HS-27A (cell line): ENCODE measurements at regions not wholly inside any gene's neighbourhood (a gene's known extent, or its start where the extent isn't known, plus 50 kb on each side); places are given as distances from the start of the nearest gene placed in this dataset.
"Not testable (repeated sequence)": the region's sequence is repeated elsewhere in the genome, so short reads cannot be mapped to it uniquely, and the experiment has no call there.

Experiments used
- DNase-seq: peaks from one replicate; pipeline ENCODE4 v3.0.0-alpha.2; 2012; ENCODE audit warnings: low read depth, missing footprints

- DNase-seq = no peak
Measured at GRCh38 chr2:44086629-44087028, 82.0 kb upstream of the PPM1B start.

DNA sequence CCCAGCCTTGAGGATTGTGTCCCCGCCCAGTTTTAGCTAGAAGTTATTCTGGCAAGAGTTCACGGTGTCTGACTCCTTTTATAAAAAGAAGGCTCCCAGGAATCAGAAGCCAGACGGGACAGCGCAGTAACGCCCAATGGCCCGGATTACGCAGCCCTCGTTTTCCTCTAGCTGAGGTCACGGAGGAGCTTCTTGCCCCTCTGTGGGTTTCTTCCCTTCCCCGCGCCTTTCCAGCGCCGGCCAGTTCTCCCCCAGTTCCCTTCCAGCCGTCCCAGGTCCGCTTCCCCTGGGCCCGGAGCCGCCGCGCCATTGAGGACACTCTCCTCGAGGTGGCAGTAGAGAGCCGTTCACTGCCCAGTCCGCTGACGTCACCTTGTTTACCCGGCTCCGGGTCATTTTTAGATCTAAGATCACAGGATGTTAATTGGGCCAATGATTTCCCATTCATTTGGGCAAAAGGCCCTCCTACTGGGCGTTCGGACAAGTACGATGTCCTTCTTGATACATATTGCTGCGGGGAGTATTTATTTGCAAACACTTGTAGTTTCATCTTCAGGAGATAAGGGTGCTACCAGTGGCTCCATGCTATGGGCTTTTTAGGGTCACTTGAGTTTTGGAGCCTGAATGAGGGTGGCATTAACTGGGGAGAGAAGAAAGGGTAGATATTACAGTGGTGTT, 81.5 kb upstream of the PPM1B start:
- peak; percentile 62 for DNase-seq

- DNase-seq = no peak
Measured at GRCh38 chr2:44087714-44088092, 81.0 kb upstream of the PPM1B start.

GRCh38 chr2:44092519-44092918, 76.2 kb upstream of the PPM1B start:
- DNase-seq = not testable (repeated sequence)

- DNase-seq = no peak
Measured at GRCh38 chr2:44093970-44094369, 74.7 kb upstream of the PPM1B start.

GRCh38 chr2:44097322-44097907, 71.3 kb upstream of the PPM1B start:
- DNase-seq = no peak

GRCh38 chr2:44098050-44098449, 70.6 kb upstream of the PPM1B start:
- DNase-seq = no peak

DNA sequence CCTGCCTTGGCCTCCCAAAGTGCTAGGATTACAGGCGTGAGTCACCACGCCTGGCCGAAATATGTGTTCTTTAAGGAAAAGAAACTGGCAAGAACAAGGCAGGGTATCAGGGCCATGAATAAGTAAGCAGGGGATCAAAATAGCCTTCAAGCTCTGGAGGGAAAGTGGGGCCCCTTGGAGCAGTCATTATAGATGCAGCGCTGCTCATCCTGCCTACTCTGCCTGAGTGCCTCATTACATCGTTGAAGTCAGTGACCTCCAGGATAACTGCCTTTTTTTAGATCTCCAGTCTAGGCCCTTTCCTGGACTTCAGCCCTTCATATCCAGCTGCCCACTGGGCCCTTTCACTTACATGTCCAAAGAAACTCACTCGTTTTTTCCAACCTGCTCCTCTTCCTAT, 69.8 kb upstream of the PPM1B start:
- DNase-seq = no peak

- peak; percentile 93 for DNase-seq
Measured at GRCh38 chr2:44100351-44100750, 68.3 kb upstream of the PPM1B start.

- DNase-seq = no peak
Measured at GRCh38 chr2:44101246-44101645, 67.4 kb upstream of the PPM1B start.

GRCh38 chr2:44102790-44103562, 65.7 kb upstream of the PPM1B start:
- no peak for DNase-seq

GRCh38 chr2:44103639-44104038, 65.0 kb upstream of the PPM1B start:
- DNase-seq = no peak

GRCh38 chr2:44104855-44105271, 63.8 kb upstream of the PPM1B start:
- no peak for DNase-seq

GRCh38 chr2:44106509-44106908, 62.2 kb upstream of the PPM1B start:
- DNase-seq = not testable (repeated sequence)

GRCh38 chr2:44107086-44107740, 61.5 kb upstream of the PPM1B start:
- no peak for DNase-seq

DNA sequence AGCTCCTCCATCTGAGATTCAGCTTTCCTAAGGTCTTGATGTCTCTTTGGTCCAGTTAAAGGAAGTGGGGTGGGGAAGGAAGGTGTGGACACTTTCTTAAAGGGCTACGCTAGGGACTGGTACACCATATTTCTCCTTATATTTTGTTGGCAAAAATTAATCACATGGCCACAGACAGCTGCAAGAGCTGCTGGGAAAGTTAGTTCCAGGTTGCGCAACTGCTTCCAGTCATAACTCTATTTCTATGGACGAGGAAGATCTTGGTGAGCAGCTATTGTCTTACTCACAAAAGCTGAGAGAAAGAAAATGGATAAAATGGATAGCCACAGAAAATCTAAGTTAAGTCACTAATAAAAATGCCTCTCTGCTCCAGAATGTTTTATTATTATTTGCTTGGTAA, 60.7 kb upstream of the PPM1B start:
- DNase-seq = no peak

GRCh38 chr2:44109166-44109565, 59.5 kb upstream of the PPM1B start:
- DNase-seq = no peak

GRCh38 chr2:44110444-44110843, 58.2 kb upstream of the PPM1B start:
- DNase-seq = no peak

- DNase-seq = no peak
Measured at GRCh38 chr2:44112096-44112495, 56.6 kb upstream of the PPM1B start.

DNA sequence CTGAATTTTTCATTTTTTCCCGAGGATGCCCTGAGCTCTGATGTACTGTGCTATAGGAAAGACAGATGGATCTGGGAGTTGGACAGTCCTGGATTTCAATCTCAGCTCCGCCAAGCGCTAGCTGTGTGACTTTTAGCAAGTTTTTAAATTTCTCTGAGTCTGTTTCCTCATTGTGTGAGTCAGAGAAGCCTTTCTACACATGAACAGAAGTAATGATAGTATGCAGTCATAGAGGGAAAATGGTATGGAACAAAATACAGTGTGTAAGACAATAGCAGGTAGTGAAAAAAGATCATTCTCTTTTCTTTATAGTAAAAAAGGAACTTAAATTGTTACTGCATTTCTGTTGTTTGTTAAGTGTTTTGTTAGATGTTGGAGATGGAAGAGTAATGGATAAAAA, 52.4 kb upstream of the PPM1B start:
- DNase-seq = no peak

GRCh38 chr2:44118257-44118656, 50.4 kb upstream of the PPM1B start:
- no peak for DNase-seq
